K562 (cell line): ENCODE measurements at regions not wholly inside any gene's neighbourhood (a gene's known extent, or its start where the extent isn't known, plus 50 kb on each side); places are given as distances from the start of the nearest gene placed in this dataset.

Experiments
- ATAC-seq: fragments of 200-7000 bp; cut with Tn5 transposase; 3 replicates; pipeline ENCODE4 v1.9.1; 2020; ENCODE audit warnings: moderate library complexity
- BruUV-seq: library from RNA; stranded (reverse); fragments of 400-500 nt; replicated peaks from 2 replicates; lab custom pipeline; 2021; lab: Mats Ljungman, UMichigan
- CTCF ChIA-PET: fragments of 300-600 bp; formaldehyde crosslinking; extraction: SDS; loops from one replicate; lab custom pipeline; 2021; ENCODE audit warnings: low intra/inter-chr PET ratio; lab: Yijun Ruan, JAX
- POLR2A ChIA-PET: fragments of 300-600, 350-650 bp; sonication (Branson Sonifier 250); formaldehyde crosslinking; extraction: SDS; loops from one replicate; lab custom pipeline; 2021; ENCODE audit warnings: antibody characterized with exemption, inconsistent platforms; lab: Yijun Ruan, JAX
- DNase-seq, 4 experiments: peaks; one replicate each; pipeline versions ENCODE4 v3.0.0 to v3.0.0-alpha.2; 2011 to 2018; ENCODE audit warnings: low spot score in 3 of 4, mixed read lengths in 3 of 4; ENCODE audit errors: extremely low read depth in 1 of 4
- FAIRE-seq: peaks from 2 replicates; lab custom pipeline; 2011; peaks lifted over from hg19 to GRCh38; lab: Jason Lieb, UNC
- H2AFZ ChIP-seq: 2 replicates; pipeline ENCODE4 v1.6.0; 2011; ENCODE audit warnings: low read depth, low read length, control low read depth, inconsistent platforms
- H3K27ac ChIP-seq: fragments of 200-600 bp; 3 replicates; pipeline ENCODE4 v1.8.0; 2011; ENCODE audit warnings: low read depth, mild to moderate bottlenecking, control low read depth, inconsistent platforms, low read length, moderate library complexity, mixed read lengths; ENCODE audit errors: extremely low read depth
- H3K27me3 ChIP-seq, 2 experiments: fragments of 300-600 bp in 1 of 2; 2 replicates in 1 of 2; 3 replicates in 1 of 2; pipeline versions ENCODE4 v1.6.0 to v1.8.0; 2011; ENCODE audit warnings: inconsistent platforms in 2 of 2, low read length in 2 of 2, mild to moderate bottlenecking in 1 of 2, mixed read lengths in 1 of 2, moderate library complexity in 1 of 2; ENCODE audit not compliant: control insufficient read depth in 2 of 2, insufficient read depth in 2 of 2
- H3K36me3 ChIP-seq: fragments of 300-600 bp; 3 replicates; pipeline ENCODE4 v1.8.0; 2011; ENCODE audit warnings: mild to moderate bottlenecking, low read length, inconsistent platforms; ENCODE audit not compliant: control insufficient read depth, insufficient read depth
- H3K4me1 ChIP-seq, 2 experiments: fragments of 200-600 bp in 1 of 2; replicated peaks in 1 of 2; 2 replicates in 1 of 2; 3 replicates in 1 of 2; pipeline versions ENCODE4 v1.5.1 to v1.8.0; 2011; ENCODE audit warnings: inconsistent platforms in 2 of 2, low read length in 2 of 2, mild to moderate bottlenecking in 1 of 2, mixed read lengths in 1 of 2, moderate library complexity in 1 of 2; ENCODE audit not compliant: control insufficient read depth in 2 of 2, insufficient read depth in 2 of 2
- H3K4me2 ChIP-seq: 2 replicates; pipeline ENCODE4 v1.6.1; 2011; ENCODE audit warnings: low read length, control low read depth, inconsistent platforms, mixed read lengths; ENCODE audit not compliant: insufficient read depth
- H3K4me3 ChIP-seq: fragments of 200-600 bp; sonication (generic), shearing (Covaris generic); 2 replicates; pipeline ENCODE4 v1.5.1; 2016; ENCODE audit warnings: control low read depth, inconsistent platforms
- H3K79me2 ChIP-seq: fragments of 200-600 bp; 3 replicates; pipeline ENCODE4 v1.8.0; 2011; ENCODE audit warnings: low read length, inconsistent platforms; ENCODE audit not compliant: control insufficient read depth, insufficient read depth
- H3K9ac ChIP-seq, 2 experiments: 2 replicates each; pipeline versions ENCODE4 v1.6.0 to v1.6.1; 2011; ENCODE audit warnings: low read depth in 2 of 2, low read length in 2 of 2, control low read depth in 1 of 2, inconsistent platforms in 1 of 2, mild to moderate bottlenecking in 1 of 2, mixed read lengths in 1 of 2; ENCODE audit not compliant: insufficient read depth in 1 of 2
- H3K9me1 ChIP-seq: one replicate; pipeline ENCODE4 v1.6.0; 2011; ENCODE audit warnings: inconsistent platforms, mild to moderate bottlenecking, low read length, moderate library complexity; ENCODE audit not compliant: control insufficient read depth, insufficient read depth
- H3K9me3 ChIP-seq: replicated peaks from 2 replicates; pipeline ENCODE4 v1.5.1; 2011; ENCODE audit warnings: low read depth, low read length, inconsistent platforms; ENCODE audit not compliant: control insufficient read depth, insufficient read depth
- H4K20me1 ChIP-seq: replicated peaks from 2 replicates; pipeline ENCODE4 v1.6.1; 2011; ENCODE audit warnings: low read length, inconsistent platforms, mixed read lengths; ENCODE audit not compliant: control insufficient read depth, insufficient read depth
- CAMTA2 ChIP-seq: fragments of 250-450 bp; sonication (Bioruptor Pico); conservative IDR thresholded peaks from 2 replicates; pipeline ENCODE4 v1.5.1; 2022
- CREB1 ChIP-seq, 2 experiments: sonication (generic) in 1 of 2; formaldehyde crosslinking in 1 of 2; IDR thresholded peaks; 2 replicates each; pipeline versions ENCODE4 v1.6.1 to v1.8.0; 2012 to 2022; ENCODE audit warnings: inconsistent platforms in 1 of 2, mild to moderate bottlenecking in 1 of 2, missing genetic modification reagents in 1 of 2, moderate library complexity in 1 of 2
- ESRRA ChIP-seq: fragments of 450-650 bp; IDR thresholded peaks from 2 replicates; pipeline ENCODE4 v1.6.1; 2014; ENCODE audit warnings: low read depth, mild to moderate bottlenecking, moderate library complexity, borderline replicate concordance
- KLF10 ChIP-seq: fragments of 250-450 bp; sonication (Bioruptor Pico); IDR thresholded peaks from 2 replicates; pipeline ENCODE4 v1.6.1; 2021; ENCODE audit warnings: matching md5 sums
- KLF16 ChIP-seq: IDR thresholded peaks from 2 replicates; pipeline ENCODE4 v1.6.1; 2016; ENCODE audit warnings: antibody characterized with exemption
- MECOM ChIP-seq: fragments of 250-450 bp; sonication (Bioruptor Pico); IDR thresholded peaks from 2 replicates; pipeline ENCODE4 v1.8.0; 2022; ENCODE audit warnings: inconsistent platforms
- NCOA1 ChIP-seq: fragments of 450-650 bp; IDR thresholded peaks from 2 replicates; pipeline ENCODE4 v1.6.1; 2016; ENCODE audit warnings: low read depth
- NR3C1 ChIP-seq: sonication (generic); formaldehyde crosslinking; IDR thresholded peaks from 2 replicates; pipeline ENCODE4 v1.8.1; 2022; ENCODE audit warnings: missing genetic modification reagents
- SETDB1 ChIP-seq: IDR thresholded peaks from one replicate; pipeline ENCODE4 v1.6.1; 2012; ENCODE audit warnings: low read length, control low read depth, inconsistent platforms
- SMARCE1 ChIP-seq: fragments of 450-650 bp; IDR thresholded peaks from 2 replicates; pipeline ENCODE4 v1.7.1; 2016; ENCODE audit warnings: mild to moderate bottlenecking
- SPI1 ChIP-seq: IDR thresholded peaks from 2 replicates; pipeline ENCODE4 v1.6.1; 2011; ENCODE audit warnings: low read depth, low read length, control low read depth, borderline replicate concordance
- STAT5A ChIP-seq: IDR thresholded peaks from 2 replicates; pipeline ENCODE4 v1.6.1; 2012; ENCODE audit warnings: low read length, inconsistent platforms, borderline replicate concordance
- ZBTB9 ChIP-seq: fragments of 450-650 bp; formaldehyde crosslinking; IDR thresholded peaks from 2 replicates; pipeline ENCODE4 v1.4.0; 2020; ENCODE audit warnings: mild to moderate bottlenecking, moderate library complexity
- ZNF224 ChIP-seq: sonication (generic); formaldehyde crosslinking; IDR thresholded peaks from 2 replicates; pipeline ENCODE4 v1.8.0; 2022; ENCODE audit warnings: mild to moderate bottlenecking, missing genetic modification reagents
- ZNF324 ChIP-seq: fragments of 250-450 bp; sonication (Bioruptor Pico); IDR thresholded peaks from 2 replicates; pipeline ENCODE4 v1.4.0; 2020; ENCODE audit warnings: mild to moderate bottlenecking
- ZNF507 ChIP-seq: conservative IDR thresholded peaks from 2 replicates; pipeline ENCODE4 v1.6.1; 2017; ENCODE audit warnings: missing genetic modification characterization, missing compliant biosample characterization
- ZNF512 ChIP-seq: IDR thresholded peaks from 2 replicates; pipeline ENCODE4 v1.6.1; 2016; ENCODE audit warnings: missing genetic modification characterization, missing compliant biosample characterization
- ZNF592 ChIP-seq: fragments of 450-650 bp; IDR thresholded peaks from 2 replicates; pipeline ENCODE4 v1.6.1; 2017; ENCODE audit warnings: antibody characterized with exemption, mild to moderate bottlenecking
- WGBS: fragments of 100-300 bp; shearing (Covaris generic); methylation state at CpG from one replicate; pipeline ENCODE4 v1.1.6; 2016; ENCODE audit warnings: low coverage, mixed read lengths; ENCODE audit not compliant: insufficient coverage; ENCODE audit errors: missing lambda C conversion rate; 5-methylcytosine and 5-hydroxymethylcytosine counted together
- in situ Hi-C: fragments of 300-500 bp; cut with MboI; formaldehyde crosslinking; loops from 4 replicates; pipeline ENCODE4 v1.15.0; 2018; ENCODE audit warnings: inconsistent platforms, mixed read lengths
- intact Hi-C: fragments of 100-400 bp; cut with micrococcal nuclease; formaldehyde crosslinking; loops from 2 replicates; pipeline ENCODE4 v1.14.2; 2022

- H3K9me1 ChIP-seq = no peaks in the 10 kb centered on the region
- no peaks in the 10 kb centered on the region for H3K36me3 ChIP-seq
- peaks cover 3 to 8% of the 10 kb centered on the region in 2 experiments; a peak in 3 of 5 replicates for H3K27me3 ChIP-seq
- no peak overlapping the region for H3K4me2 ChIP-seq
- intact Hi-C loops = no loop called here
- WGBS = 7% methylated on average over 6 of the region's 6 CpGs
- no peaks in the 10 kb centered on the region for H3K4me1 ChIP-seq
- no peak overlapping the region for H3K9ac ChIP-seq
- no peak for FAIRE-seq
- H3K4me3 ChIP-seq = no peak overlapping the region
- no peak for DNase-seq
- no peaks in the 10 kb centered on the region; the same call in 1 of the 2 replicates for H3K9me3 ChIP-seq
- H2AFZ ChIP-seq = no peak overlapping the region
- H4K20me1 ChIP-seq = no peaks in the 10 kb centered on the region
- no peaks in the 10 kb centered on the region for H3K79me2 ChIP-seq
- ChIA-PET POLR2A (no interaction called here), CTCF (no interaction called here)
- ATAC-seq = no peak
- no peak overlapping the region for H3K27ac ChIP-seq
- no TSS peak for BruUV-seq
- in situ Hi-C loops = no loop called here
- TF ChIP-seq MECOM (CRISPR knock-in tag) = no peak
- no peak for TF ChIP-seq ZNF507 (tag)
- TF ChIP-seq NR3C1 (CRISPR knock-in tag) = no peak
- TF ChIP-seq SETDB1 = no peak
- TF ChIP-seq ZNF512 (tag) = no peak
- TF ChIP-seq ZNF324 (CRISPR knock-in tag) = no peak
- TF ChIP-seq CAMTA2 = no peak
- no peak for TF ChIP-seq ZNF224 (CRISPR knock-in tag)
- TF ChIP-seq STAT5A = no peak
- TF ChIP-seq ESRRA = no peak
- TF ChIP-seq NCOA1 = no peak
- no peak for TF ChIP-seq SMARCE1
- no peak for TF ChIP-seq CREB1 (IDR thresholded peaks at IDR 0.05)
- TF ChIP-seq CREB1 (CRISPR knock-in tag; IDR thresholded peaks at IDR 0.05) = no peak
- TF ChIP-seq ZBTB9 (CRISPR knock-in tag) = no peak
- no peak for TF ChIP-seq KLF16
- no peak for TF ChIP-seq SPI1
- TF ChIP-seq KLF10 (CRISPR knock-in tag) = no peak
- TF ChIP-seq ZNF592 = no peak
Observed at GRCh38 chr10:78351283-78351682, 317.6 kb downstream of the RPS24 start.
